Endothelial cell of umbilical vein (primary cell): ENCODE measurements at regions not wholly inside any gene's neighbourhood (a gene's known extent, or its start where the extent isn't known, plus 50 kb on each side); places are given as distances from the start of the nearest gene placed in this dataset.

Experiments
- EZH2 ChIP-seq: IDR thresholded peaks from 2 replicates; pipeline ENCODE4 v1.6.1; 2012; ENCODE audit warnings: borderline replicate concordance, low read depth, mild to moderate bottlenecking, moderate library complexity, low read length, inconsistent platforms; ENCODE audit not compliant: severe bottlenecking
- MAX ChIP-seq: IDR thresholded peaks from 2 replicates; pipeline ENCODE4 v1.6.1; 2011; ENCODE audit not compliant: insufficient read depth, insufficient read length
- POLR2A ChIP-seq: IDR thresholded peaks from 2 replicates; pipeline ENCODE4 v1.6.1; 2012; ENCODE audit warnings: low read depth, mild to moderate bottlenecking, control low read depth, low read length
- TF ChIP-seq, protein P1 (sequence below), 2 donors: IDR thresholded peaks; 1 replicate in 1 of 2; 2 replicates in 1 of 2; pipeline ENCODE4 v1.5.1; 2011; ENCODE audit warnings: low read length in 2 of 2, mild to moderate bottlenecking in 2 of 2, moderate library complexity in 2 of 2, control low read depth in 1 of 2, inconsistent platforms in 1 of 2, low read depth in 1 of 2; ENCODE audit not compliant: insufficient read depth in 1 of 2; ENCODE audit errors: extremely low read depth in 1 of 2

DNA sequence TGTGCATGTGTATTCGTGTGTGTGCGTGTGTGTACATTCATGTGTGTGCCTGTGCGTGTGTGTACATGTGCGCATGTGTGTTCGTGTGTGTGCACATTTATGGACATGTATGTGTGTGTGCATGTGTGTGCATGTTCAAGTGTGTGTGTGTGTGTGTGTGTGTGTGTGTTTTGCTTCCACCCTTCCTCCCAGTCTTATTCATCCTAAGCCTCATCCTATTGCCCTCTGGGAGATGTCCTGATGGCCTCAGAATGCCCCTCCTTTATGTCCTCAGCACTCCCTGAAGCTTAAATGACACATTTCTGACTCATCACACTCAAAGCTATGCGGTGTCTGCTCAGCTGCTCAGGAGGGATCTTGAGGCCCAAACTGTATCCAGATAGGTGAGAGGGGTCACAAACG lies 76.6 kb upstream of the CCDC167 start:
- TF ChIP-seq MAX (no peak), EZH2 (no peak), POLR2A (no peak)
- TF ChIP-seq, protein P1, sequence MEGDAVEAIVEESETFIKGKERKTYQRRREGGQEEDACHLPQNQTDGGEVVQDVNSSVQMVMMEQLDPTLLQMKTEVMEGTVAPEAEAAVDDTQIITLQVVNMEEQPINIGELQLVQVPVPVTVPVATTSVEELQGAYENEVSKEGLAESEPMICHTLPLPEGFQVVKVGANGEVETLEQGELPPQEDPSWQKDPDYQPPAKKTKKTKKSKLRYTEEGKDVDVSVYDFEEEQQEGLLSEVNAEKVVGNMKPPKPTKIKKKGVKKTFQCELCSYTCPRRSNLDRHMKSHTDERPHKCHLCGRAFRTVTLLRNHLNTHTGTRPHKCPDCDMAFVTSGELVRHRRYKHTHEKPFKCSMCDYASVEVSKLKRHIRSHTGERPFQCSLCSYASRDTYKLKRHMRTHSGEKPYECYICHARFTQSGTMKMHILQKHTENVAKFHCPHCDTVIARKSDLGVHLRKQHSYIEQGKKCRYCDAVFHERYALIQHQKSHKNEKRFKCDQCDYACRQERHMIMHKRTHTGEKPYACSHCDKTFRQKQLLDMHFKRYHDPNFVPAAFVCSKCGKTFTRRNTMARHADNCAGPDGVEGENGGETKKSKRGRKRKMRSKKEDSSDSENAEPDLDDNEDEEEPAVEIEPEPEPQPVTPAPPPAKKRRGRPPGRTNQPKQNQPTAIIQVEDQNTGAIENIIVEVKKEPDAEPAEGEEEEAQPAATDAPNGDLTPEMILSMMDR (IDR thresholded peaks at IDR 0.05; ENCODE audit: extremely low read depth in 1 of 2, insufficient read depth in 1 of 2, low read depth in 1 of 2, low read length in 2 of 2) = no peak
